ENCODE measurements at regions not wholly inside any gene's neighbourhood (a gene's known extent, or its start where the extent isn't known, plus 50 kb on each side); places are given as distances from the start of the nearest gene placed in this dataset.

GRCh38 chr10:58898854-58899573 is 277.4 kb upstream of the PHYHIPL start:
- Histone ChIP-seq H3K36me3 (no peaks in the 10 kb centered on the region), H3K4me1 (no peaks in the 10 kb centered on the region), H3K27me3 (no peaks in the 10 kb centered on the region), H3K27ac (no peak overlapping the region), H3K9me3 (no peaks in the 10 kb centered on the region), H3K4me3 (replicated peaks in 1 of 3) (no peak overlapping the region)
- 56 to 62% methylated on average over 5 of the region's 5 CpGs for WGBS, 2 donors
- no peak for TF ChIP-seq CTCF (IDR thresholded peaks at IDR 0.05)
- intact Hi-C loops (cut with DNase I) = no loop called here
- DNase-seq = peak in 1 of 2 donors; percentile 22

GRCh38 chr10:58901092-58901646 is 275.3 kb upstream of the PHYHIPL start:
- 87 to 90% methylated on average over 2 of the region's 2 CpGs for WGBS, 2 donors
- Histone ChIP-seq H3K4me3 (replicated peaks in 1 of 3) (no peak overlapping the region), H3K9me3 (no peaks in the 10 kb centered on the region), H3K27ac (no peak overlapping the region), H3K4me1 (no peaks in the 10 kb centered on the region), H3K27me3 (no peaks in the 10 kb centered on the region), H3K36me3 (no peaks in the 10 kb centered on the region)
- intact Hi-C loops (cut with DNase I) = no loop called here
- TF ChIP-seq CTCF (IDR thresholded peaks at IDR 0.05) = no peak
- no peak for TF ChIP-seq POLR2A (IDR thresholded peaks at IDR 0.05)
- no peak for DNase-seq

GRCh38 chr10:58903071-58903470 is 273.4 kb upstream of the PHYHIPL start:
- TF ChIP-seq CTCF (IDR thresholded peaks at IDR 0.05) (no peak), POLR2A (IDR thresholded peaks at IDR 0.05) (no peak)
- Histone ChIP-seq H3K9me3 (no peaks in the 10 kb centered on the region), H3K4me3 (replicated peaks in 1 of 3) (no peak overlapping the region), H3K27ac (no peak overlapping the region), H3K4me1 (no peaks in the 10 kb centered on the region), H3K27me3 (no peaks in the 10 kb centered on the region), H3K36me3 (no peaks in the 10 kb centered on the region)
- 96 to 98% methylated on average over 1 of the region's 1 CpG for WGBS, 2 donors
- intact Hi-C loops (cut with DNase I) = no loop called here
- DNase-seq = no peak

GRCh38 chr10:58909881-58910280 is 266.6 kb upstream of the PHYHIPL start:
- intact Hi-C loops (cut with DNase I) = no loop called here
- no peak for DNase-seq

More at GRCh38 chr10:58909881-58910280, 266.6 kb upstream of the PHYHIPL start:
- WGBS, 2 donors = 90 to 91% methylated on average over 2 of the region's 2 CpGs
- H3K27ac ChIP-seq = no peak overlapping the region
- TF ChIP-seq CTCF (IDR thresholded peaks at IDR 0.05) (no peak), POLR2A (IDR thresholded peaks at IDR 0.05) (no peak)
- H3K4me3 ChIP-seq (replicated peaks in 1 of 3) = no peak overlapping the region
- H3K9me3 ChIP-seq = no peaks in the 10 kb centered on the region
- H3K36me3 ChIP-seq = no peaks in the 10 kb centered on the region
- H3K27me3 ChIP-seq = no peaks in the 10 kb centered on the region
- H3K4me1 ChIP-seq = no peaks in the 10 kb centered on the region
